Activated T-cell treated with anti-CD3 and anti-CD28 coated beads, Interleukin-2, amount 50 U/mL, for 72 hours (primary cell): ENCODE measurements at regions not wholly inside any gene's neighbourhood (a gene's known extent, or its start where the extent isn't known, plus 50 kb on each side); places are given as distances from the start of the nearest gene placed in this dataset.

Experiments
- ATAC-seq, 2 donors: fragments of 150-1000 bp; cut with Tn5 transposase; replicated peaks in 1 of 2; 2 replicates each; pipeline ENCODE4 v1.10.0; 2021; ENCODE audit warnings: moderate library complexity in 2 of 2, mild to moderate bottlenecking in 1 of 2
- DNase-seq, 2 donors: peaks; one replicate each; pipeline ENCODE4 v3.0.0; 2021 to 2022; ENCODE audit warnings: mixed read lengths in 1 of 2
- H3K27ac Mint-ChIP-seq: one replicate; pipeline ENCODE4 v1.8.0; 2022; ENCODE audit warnings: mild to moderate bottlenecking, moderate library complexity, mixed read lengths
- H3K27me3 Mint-ChIP-seq: one replicate; pipeline ENCODE4 v1.8.0; 2022; ENCODE audit warnings: low read depth, mixed read lengths
- H3K36me3 Mint-ChIP-seq, 2 donors: one replicate each; pipeline ENCODE4 v1.8.0; 2022; ENCODE audit warnings: mixed read lengths in 2 of 2, mild to moderate bottlenecking in 1 of 2; ENCODE audit not compliant: insufficient read depth in 2 of 2
- H3K4me1 Mint-ChIP-seq: one replicate; pipeline ENCODE4 v1.8.0; 2022; ENCODE audit warnings: low read depth, mixed read lengths
- H3K4me3 Mint-ChIP-seq, 2 donors: one replicate each; pipeline ENCODE4 v1.8.0; 2022; ENCODE audit warnings: mild to moderate bottlenecking in 2 of 2, mixed read lengths in 2 of 2, moderate library complexity in 2 of 2
- H3K9me3 Mint-ChIP-seq, 2 donors: one replicate each; pipeline ENCODE4 v1.8.0; 2022; ENCODE audit warnings: mixed read lengths in 2 of 2

DNA sequence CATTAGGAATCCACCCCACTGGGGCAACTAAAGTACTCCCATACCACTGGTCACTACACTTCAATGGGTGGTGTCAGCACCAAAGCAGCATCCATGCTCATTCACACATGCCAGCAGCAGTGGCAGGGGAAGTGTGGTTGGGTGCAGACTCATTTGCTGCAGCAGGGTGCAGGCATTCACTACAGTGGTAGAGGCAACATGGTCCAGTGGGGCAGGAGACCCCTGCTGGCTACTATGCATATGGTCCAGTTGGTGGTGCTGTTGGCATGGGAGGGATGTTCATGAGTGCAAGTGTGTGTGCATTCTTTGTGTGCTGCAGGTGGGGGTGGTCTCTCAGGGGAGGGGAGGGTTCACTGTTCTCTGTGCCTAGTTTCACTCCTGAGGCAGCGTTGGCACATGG lies 908.4 kb upstream of the NOVA1 start:
- H3K9me3 Mint-ChIP-seq: peaks cover 21 to 33% of the 10 kb centered on the region in 2 donors
- no peak overlapping the region for H3K4me3 Mint-ChIP-seq
- no peak for ATAC-seq

DNA sequence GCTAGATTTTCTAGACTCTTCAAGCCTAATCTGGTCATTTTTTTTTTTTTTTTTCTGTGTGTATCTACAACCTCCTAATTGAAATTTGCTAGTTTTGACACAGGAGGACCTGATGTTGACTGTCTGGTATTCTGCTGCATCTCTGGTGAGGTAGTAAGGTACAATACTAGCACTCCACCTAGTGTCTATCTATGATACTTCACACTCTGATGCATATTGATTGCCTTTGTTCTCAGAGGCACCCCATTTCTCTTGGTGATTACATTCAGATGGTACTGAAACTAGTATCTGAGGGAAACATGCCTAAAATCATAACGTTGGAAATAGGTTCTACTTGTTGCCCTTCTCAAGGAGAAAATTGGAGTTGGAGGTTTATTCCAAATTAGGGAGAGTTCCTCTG lies 930.5 kb upstream of the NOVA1 start:
- Mint-ChIP-seq H3K9me3 (peaks cover 9 to 11% of the 10 kb centered on the region in 2 donors), H3K36me3 (no peaks in the 10 kb centered on the region), H3K27me3 (no peaks in the 10 kb centered on the region), H3K4me1 (no peaks in the 10 kb centered on the region), H3K4me3 (no peak overlapping the region), H3K27ac (no peak overlapping the region)
- DNase-seq (no peak), ATAC-seq (no peak)

More for the DNA sequence above, 908.4 kb upstream of the NOVA1 start:
- Mint-ChIP-seq H3K4me1 (no peaks in the 10 kb centered on the region), H3K27ac (no peak overlapping the region), H3K27me3 (no peaks in the 10 kb centered on the region), H3K36me3 (peaks cover 2 to 3% of the 10 kb centered on the region in 2 donors)
- DNase-seq: no peak

GRCh38 chr14:27536748-27537147 lies 938.9 kb upstream of the NOVA1 start:
- H3K27me3 Mint-ChIP-seq: no peaks in the 10 kb centered on the region

DNA sequence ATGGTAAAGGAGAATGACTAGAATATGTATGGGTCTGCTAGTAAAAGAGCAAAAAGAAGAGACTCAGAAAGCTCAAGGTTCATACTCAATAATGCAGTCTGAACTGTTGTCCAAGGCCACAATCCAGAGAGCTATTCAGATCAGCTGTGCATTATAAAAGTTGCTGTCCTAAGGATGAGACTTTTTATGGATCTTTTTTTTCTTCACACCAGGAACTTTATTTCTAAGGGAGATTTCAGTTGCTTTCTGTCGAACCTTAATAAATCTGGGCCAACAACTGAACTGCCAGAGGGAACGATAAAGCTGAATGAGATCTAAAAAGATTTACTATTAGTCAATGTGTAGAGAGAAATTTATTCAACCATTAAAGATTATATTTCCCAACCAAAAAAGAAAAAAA lies 948.3 kb upstream of the NOVA1 start:
- H3K9me3 Mint-ChIP-seq: peaks cover 9 to 11% of the 10 kb centered on the region in 2 donors
- no peaks in the 10 kb centered on the region for H3K27me3 Mint-ChIP-seq
- no peak overlapping the region for H3K27ac Mint-ChIP-seq
- H3K4me1 Mint-ChIP-seq: no peaks in the 10 kb centered on the region
- ATAC-seq (no peak), DNase-seq (no peak)
- no peak overlapping the region for H3K4me3 Mint-ChIP-seq
- peaks cover 4% of the 10 kb centered on the region in 2 donors for H3K36me3 Mint-ChIP-seq

More at GRCh38 chr14:27536748-27537147, 938.9 kb upstream of the NOVA1 start:
- Mint-ChIP-seq H3K4me1 (no peaks in the 10 kb centered on the region), H3K27ac (no peak overlapping the region), H3K4me3 (no peak overlapping the region), H3K9me3 (peaks cover 7% of the 10 kb centered on the region in 2 donors), H3K36me3 (peaks cover 0 to 2% of the 10 kb centered on the region in 2 donors)
- ATAC-seq: no peak
- no peak for DNase-seq

DNA sequence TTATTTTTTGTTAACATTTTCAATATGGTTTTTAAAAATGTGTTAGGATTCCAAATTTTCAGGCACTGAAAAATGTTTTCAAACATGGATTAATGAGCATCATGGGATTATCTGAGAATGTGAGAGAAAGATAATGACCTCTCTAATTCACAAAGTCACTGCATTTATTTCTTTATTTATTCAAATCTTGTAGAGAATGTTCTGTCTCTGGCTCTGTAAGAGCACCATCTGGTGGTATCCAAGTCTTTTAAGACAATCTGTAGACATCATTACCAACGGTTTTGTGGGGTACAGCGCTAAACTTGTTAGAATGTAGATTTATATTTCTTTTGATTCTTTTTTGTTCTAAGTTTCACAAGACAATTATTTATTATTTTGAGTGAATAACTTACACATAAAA lies 956.0 kb upstream of the NOVA1 start:
- Mint-ChIP-seq H3K27me3 (no peaks in the 10 kb centered on the region), H3K36me3 (peaks cover 0 to 1% of the 10 kb centered on the region in 2 donors), H3K9me3 (peaks cover 4 to 10% of the 10 kb centered on the region in 2 donors), H3K4me3 (no peak overlapping the region), H3K4me1 (no peaks in the 10 kb centered on the region), H3K27ac (no peak overlapping the region)
- ATAC-seq: no peak
- no peak for DNase-seq

GRCh38 chr14:27557445-27557844 lies 959.6 kb upstream of the NOVA1 start:
- ATAC-seq: no peak
- no peak overlapping the region for H3K27ac Mint-ChIP-seq
- no peaks in the 10 kb centered on the region for H3K27me3 Mint-ChIP-seq
- H3K4me1 Mint-ChIP-seq: no peaks in the 10 kb centered on the region
- H3K9me3 Mint-ChIP-seq: peaks cover 2% of the 10 kb centered on the region in 2 donors
- no peaks in the 10 kb centered on the region for H3K36me3 Mint-ChIP-seq
- no peak overlapping the region for H3K4me3 Mint-ChIP-seq
- DNase-seq: no peak

GRCh38 chr14:27559848-27560247 lies 962.0 kb upstream of the NOVA1 start:
- Mint-ChIP-seq H3K9me3 (peaks cover 2 to 4% of the 10 kb centered on the region in 2 donors), H3K27me3 (no peaks in the 10 kb centered on the region)

GRCh38 chr14:27566843-27567382 lies 969.1 kb upstream of the NOVA1 start:
- H3K4me3 Mint-ChIP-seq: no peak overlapping the region
- H3K27me3 Mint-ChIP-seq: no peaks in the 10 kb centered on the region
- H3K36me3 Mint-ChIP-seq: no peaks in the 10 kb centered on the region
- H3K4me1 Mint-ChIP-seq: no peaks in the 10 kb centered on the region
- no peak for ATAC-seq
- H3K9me3 Mint-ChIP-seq: peaks cover 0 to 5% of the 10 kb centered on the region in 2 donors
- H3K27ac Mint-ChIP-seq: no peak overlapping the region
- DNase-seq: no peak

More at GRCh38 chr14:27559848-27560247, 962.0 kb upstream of the NOVA1 start:
- Mint-ChIP-seq H3K4me1 (no peaks in the 10 kb centered on the region), H3K36me3 (no peaks in the 10 kb centered on the region), H3K4me3 (no peak overlapping the region), H3K27ac (no peak overlapping the region)
- DNase-seq (no peak), ATAC-seq (no peak)

DNA sequence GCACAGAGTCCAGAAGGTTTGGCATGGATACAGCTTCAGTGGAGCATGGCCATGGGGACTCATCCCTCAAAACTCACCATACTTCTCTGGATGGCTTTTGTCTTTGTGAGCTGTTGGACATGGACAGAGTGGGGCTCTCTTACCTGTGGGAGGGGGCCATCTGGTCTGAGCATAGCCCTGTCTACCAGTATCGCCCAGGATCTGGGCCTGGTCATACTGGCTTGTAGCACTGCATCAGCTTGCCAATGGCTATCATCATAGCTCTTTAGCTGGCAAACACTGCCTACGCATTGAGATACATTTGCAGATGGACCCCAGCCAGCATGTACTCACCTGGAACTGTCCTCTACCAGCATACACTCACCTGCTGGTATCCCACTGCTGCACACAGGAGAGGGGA lies 975.2 kb upstream of the NOVA1 start:
- no peak for DNase-seq
- H3K4me3 Mint-ChIP-seq: no peak overlapping the region

DNA sequence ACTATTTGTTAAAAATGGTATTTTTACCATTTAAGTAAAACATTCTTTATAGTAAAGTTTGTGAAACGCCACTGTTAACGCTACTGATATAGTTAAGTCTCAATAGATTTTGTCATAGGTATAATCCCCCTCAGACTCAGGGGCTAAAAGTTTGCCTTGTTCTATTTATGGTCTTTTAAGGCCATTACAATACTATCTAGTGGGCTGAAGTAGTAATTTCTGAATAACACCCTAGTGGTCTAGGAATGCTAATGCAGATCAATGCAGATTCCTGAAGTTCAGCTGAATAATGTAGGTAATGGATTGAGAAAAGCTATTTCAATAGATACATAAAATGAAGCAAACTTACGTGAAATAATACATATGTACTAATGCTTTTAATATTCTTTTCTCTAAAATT lies 989.3 kb upstream of the NOVA1 start:
- H3K27ac Mint-ChIP-seq: no peak overlapping the region
- DNase-seq: no peak
- H3K4me3 Mint-ChIP-seq: no peak overlapping the region
- no peaks in the 10 kb centered on the region for H3K4me1 Mint-ChIP-seq
- H3K36me3 Mint-ChIP-seq: peaks cover 0 to 2% of the 10 kb centered on the region in 2 donors
- no peaks in the 10 kb centered on the region for H3K27me3 Mint-ChIP-seq
- ATAC-seq: no peak
- H3K9me3 Mint-ChIP-seq: peaks cover 1 to 7% of the 10 kb centered on the region in 2 donors

More for the DNA sequence above, 975.2 kb upstream of the NOVA1 start:
- ATAC-seq: no peak
- H3K27ac Mint-ChIP-seq: no peak overlapping the region
- peaks cover 0 to 7% of the 10 kb centered on the region in 2 donors for H3K36me3 Mint-ChIP-seq
- peaks cover 8 to 10% of the 10 kb centered on the region in 2 donors for H3K9me3 Mint-ChIP-seq
- H3K4me1 Mint-ChIP-seq: no peaks in the 10 kb centered on the region
- no peaks in the 10 kb centered on the region for H3K27me3 Mint-ChIP-seq

DNA sequence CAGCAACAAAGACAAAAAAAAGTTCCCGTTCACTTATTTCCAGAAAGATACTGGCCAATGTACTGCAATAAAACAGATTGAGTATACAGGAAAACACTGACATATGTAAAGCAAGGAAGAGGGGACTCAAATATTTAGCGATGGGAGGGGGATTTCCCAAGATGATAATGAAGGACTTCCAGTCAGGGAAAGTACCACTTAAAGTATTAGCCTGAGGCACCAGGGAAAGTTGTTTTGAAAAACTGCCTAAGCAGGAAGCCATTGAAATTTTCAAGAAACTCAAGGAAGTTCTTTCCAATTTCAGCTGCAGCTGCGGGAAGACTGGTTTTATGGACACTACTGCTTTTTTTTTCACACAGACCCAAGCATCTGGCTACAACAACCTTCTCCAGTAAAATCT lies 1007.4 kb upstream of the NOVA1 start:
- no peaks in the 10 kb centered on the region for H3K4me1 Mint-ChIP-seq
- no peaks in the 10 kb centered on the region for H3K27me3 Mint-ChIP-seq
- H3K36me3 Mint-ChIP-seq: no peaks in the 10 kb centered on the region
- ATAC-seq: no peak
- H3K4me3 Mint-ChIP-seq: no peak overlapping the region
- no peak for DNase-seq
- no peak overlapping the region for H3K27ac Mint-ChIP-seq
- H3K9me3 Mint-ChIP-seq: peaks cover 3 to 8% of the 10 kb centered on the region in 2 donors

DNA sequence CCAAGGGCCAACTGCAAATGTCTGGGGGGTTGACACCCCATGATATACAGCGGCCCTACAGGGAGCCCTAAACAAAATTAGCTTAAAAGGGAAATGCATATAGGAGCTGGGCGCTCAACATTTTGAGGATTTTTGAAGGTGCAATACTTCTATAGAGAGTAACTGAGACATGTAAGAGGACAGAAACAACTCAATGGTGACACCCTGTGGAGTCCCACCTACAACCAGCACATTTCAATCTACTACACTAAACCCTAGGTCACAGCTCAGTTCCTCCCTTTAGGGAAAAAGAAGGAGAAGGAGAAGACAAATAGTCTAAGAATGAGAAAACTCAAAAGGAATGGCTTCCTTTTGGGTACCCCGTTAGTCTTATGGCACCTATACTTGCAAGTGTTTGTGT lies 1010.5 kb upstream of the NOVA1 start:
- H3K9me3 Mint-ChIP-seq: peaks cover 3 to 9% of the 10 kb centered on the region in 2 donors
- ATAC-seq: no peak
- DNase-seq: no peak
- H3K27ac Mint-ChIP-seq: no peak overlapping the region
- peaks cover 0 to 1% of the 10 kb centered on the region in 2 donors for H3K36me3 Mint-ChIP-seq
- H3K27me3 Mint-ChIP-seq: no peaks in the 10 kb centered on the region
- H3K4me3 Mint-ChIP-seq: no peak overlapping the region
- H3K4me1 Mint-ChIP-seq: no peaks in the 10 kb centered on the region

GRCh38 chr14:27612121-27612520 lies 1014.3 kb upstream of the NOVA1 start:
- peaks cover 3 to 5% of the 10 kb centered on the region in 2 donors for H3K9me3 Mint-ChIP-seq
- no peak overlapping the region for H3K27ac Mint-ChIP-seq
- no peaks in the 10 kb centered on the region for H3K4me1 Mint-ChIP-seq
- DNase-seq (no peak), ATAC-seq (no peak)
- H3K27me3 Mint-ChIP-seq: no peaks in the 10 kb centered on the region
- H3K36me3 Mint-ChIP-seq: peaks cover 1% of the 10 kb centered on the region in 2 donors
- H3K4me3 Mint-ChIP-seq: no peak overlapping the region

GRCh38 chr14:27613102-27613501 lies 1015.3 kb upstream of the NOVA1 start:
- no peak for ATAC-seq
- H3K27ac Mint-ChIP-seq: no peak overlapping the region
- no peaks in the 10 kb centered on the region for H3K4me1 Mint-ChIP-seq
- H3K9me3 Mint-ChIP-seq: peaks cover 0 to 2% of the 10 kb centered on the region in 2 donors
- no peak for DNase-seq
- no peaks in the 10 kb centered on the region for H3K27me3 Mint-ChIP-seq
- peaks cover 1% of the 10 kb centered on the region in 2 donors for H3K36me3 Mint-ChIP-seq
- no peak overlapping the region for H3K4me3 Mint-ChIP-seq
